ENCODE measurements at regions not wholly inside any gene's neighbourhood (a gene's known extent, or its start where the extent isn't known, plus 50 kb on each side); places are given as distances from the start of the nearest gene placed in this dataset.

GRCh38 chr7:140242057-140243031 is 65.6 kb upstream of the KDM7A start:
- DNase-seq, result no peak

DNA sequence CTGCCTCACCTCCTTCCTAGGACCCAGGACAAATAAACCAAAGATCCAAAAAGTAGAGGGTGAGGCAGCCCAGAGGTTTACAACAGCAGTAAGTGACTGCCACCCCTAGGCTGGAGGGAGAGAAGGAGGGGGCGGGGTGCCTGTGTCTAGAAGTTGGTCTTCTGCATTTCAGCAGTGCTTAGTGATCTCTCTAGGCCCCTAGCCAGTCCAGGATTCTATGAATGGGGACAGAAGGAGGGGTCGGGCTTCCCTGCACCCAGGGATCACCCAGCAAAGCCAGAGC is 62.8 kb upstream of the KDM7A start:
- DNase-seq, result no peak

- no peak for DNase-seq
Measured at GRCh38 chr7:140238778-140239652, 62.2 kb upstream of the KDM7A start.

GRCh38 chr7:140237390-140237789 is 60.6 kb upstream of the KDM7A start:
- no peak for DNase-seq

DNA sequence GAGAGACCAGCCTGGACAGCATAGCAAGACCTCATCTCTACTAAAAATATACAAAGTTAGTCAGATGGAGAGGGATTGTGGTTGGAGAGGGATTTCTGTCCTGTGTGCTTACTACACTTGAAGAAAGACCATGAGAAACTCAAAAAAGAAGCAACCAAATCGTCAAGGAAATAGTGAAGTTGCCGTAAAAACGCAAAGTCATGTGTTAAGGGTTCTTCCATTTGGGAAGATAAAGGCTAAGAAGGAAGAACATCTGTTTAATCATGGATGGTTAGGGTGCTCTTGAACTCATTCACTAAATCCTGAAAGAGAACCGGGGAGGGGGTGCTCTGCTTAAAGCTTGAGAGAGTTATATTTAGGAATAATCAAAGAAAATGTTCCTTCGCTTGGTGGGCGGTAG is 59.8 kb upstream of the KDM7A start:
- no peak for DNase-seq

DNA sequence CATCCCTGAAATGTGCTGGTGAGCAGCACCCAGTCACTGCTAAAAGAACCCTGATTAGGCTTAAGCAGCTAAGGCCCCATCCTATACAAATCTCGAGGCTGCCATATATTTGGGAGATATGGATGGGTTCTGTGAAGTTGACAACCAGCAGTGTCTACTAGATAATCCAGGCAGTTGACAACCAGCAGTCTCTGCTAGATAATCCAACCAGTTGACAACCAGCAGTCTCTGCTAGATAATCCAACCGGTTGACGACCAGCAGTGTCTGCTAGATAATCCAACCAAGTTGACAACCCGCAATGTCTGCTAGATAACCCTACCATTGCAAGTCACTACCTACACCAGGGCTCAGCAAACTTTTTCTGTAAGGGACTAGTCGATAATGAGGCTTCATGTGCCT is 58.3 kb upstream of the KDM7A start:
- DNase-seq, result no peak

GRCh38 chr7:140232957-140233917 is 56.5 kb upstream of the KDM7A start:
- no peak for DNase-seq

DNA sequence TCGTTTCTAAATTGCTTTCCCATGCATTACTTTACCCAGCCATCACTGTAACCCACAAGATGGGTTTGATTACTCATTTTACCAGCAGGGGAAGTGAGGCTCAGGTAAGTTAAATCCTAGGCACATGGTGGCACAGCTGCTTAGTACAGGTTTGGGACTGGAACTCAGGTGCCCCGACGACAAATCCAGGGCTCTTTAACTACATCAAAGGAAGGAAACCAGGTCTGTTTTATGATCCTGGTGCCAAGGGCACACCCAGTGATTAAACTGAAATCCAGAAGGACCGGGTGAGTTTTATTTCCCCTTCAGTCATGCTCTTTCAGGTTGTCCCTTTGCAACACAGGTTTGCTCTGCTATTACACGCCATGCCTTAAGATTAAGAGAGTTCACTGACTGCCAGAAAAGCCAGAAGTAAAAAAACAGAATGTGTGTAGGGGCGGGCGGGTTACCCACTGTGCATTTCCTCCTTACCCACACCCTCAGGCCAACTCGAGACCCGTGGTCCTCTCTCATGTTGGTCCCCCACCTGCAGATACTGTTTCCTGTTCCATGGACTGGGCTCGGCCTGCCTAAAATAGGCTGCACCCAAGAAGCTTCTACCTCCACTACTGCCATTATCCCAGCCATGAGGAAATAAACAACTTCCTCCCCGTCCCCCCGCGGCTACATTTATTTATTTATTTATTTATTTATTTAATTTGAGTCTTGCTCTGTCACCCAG is 55.1 kb upstream of the KDM7A start:
- DNase-seq, result no peak

DNA sequence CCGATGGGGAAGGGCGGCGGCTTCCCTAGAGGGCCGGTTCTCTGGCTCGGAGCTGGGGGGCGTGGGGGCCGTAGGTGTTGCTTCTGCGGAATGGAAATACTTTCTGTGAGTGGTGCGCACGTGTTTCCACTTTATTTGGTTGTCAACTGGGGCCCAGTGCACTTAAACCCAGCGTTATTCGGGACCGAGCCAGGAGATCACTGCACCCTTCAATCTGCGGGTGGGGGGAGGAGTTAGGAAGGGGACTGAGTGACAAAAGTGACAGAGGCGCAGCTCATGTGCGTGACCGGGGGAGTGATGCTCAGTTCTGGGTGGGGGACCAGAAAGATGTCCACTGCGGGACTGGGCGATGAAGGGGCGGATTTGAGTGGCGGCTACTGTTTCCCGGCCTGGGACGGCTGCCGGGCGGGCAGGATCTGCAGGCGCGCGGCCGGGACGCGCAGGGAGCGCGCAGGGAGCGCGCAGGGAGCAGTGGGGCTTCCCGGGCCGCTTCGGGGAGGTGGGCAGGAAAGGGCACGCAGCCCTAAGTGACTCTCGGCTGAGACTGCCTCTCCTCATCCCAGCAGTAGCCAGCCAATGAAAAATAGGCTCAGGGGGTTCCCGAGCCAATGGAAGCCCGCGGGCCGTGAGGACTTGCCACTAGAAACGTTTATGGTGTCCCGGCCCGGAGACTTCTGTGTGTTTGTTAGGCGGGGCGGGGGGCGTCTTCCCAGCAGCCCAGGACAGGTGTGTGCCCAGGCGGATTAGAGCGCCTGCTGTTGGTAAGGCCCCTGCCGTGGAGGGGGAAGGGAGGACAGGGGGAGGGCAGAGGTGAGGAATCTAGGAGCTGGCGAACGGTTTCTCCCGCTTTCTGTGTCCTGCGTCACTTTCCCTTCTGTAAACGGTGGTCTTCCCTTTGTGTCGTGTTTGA is 54.3 kb upstream of the KDM7A start:
- DNase-seq, result peak in 1 of 2 donors; percentile 19

DNA sequence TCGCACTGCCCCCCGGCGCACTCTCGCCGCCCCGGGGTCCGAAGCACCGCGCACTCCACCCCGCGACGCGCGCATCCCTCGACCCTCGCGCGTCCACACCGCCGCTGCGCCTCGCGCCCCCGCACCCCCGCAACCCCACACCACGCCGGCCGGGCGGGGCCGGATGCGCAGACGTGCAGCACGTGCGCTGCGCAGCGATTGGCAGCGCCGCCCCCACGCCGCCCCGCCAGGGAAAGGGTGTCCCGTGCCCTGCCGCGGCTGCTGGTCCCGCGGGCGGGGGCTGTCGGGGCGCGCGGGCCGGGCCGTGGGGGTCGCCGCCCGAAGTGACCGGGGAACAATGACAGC is 53.7 kb upstream of the KDM7A start:
- peak in 1 of 2 donors; percentile 22 for DNase-seq

GRCh38 chr7:140229591-140230515 is 53.1 kb upstream of the KDM7A start:
- DNase-seq, result no peak

DNA sequence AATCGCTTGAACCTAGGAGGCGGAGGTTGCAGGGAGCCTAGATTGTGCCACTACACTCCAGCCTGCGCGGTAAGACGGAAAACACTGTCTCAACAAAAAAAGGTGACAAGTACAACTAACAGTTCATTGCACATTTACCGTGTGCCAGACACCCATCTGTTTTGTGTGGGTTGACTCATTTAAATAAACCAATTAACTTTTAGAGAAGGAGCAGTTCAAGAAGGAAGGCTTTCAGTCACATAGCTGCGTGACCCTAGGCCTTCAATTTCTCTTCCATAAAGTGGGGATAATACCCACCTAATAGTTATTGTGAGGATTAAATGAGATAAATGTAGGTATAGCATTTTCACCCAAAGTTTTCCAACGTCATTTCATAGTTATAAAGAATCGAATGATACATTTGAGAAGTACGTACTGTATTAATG is 52.3 kb upstream of the KDM7A start:
- DNase-seq, result no peak

Measured in right lung (tissue), 2 donors.